ENCODE measurements at regions not wholly inside any gene's neighbourhood (a gene's known extent, or its start where the extent isn't known, plus 50 kb on each side); places are given as distances from the start of the nearest gene placed in this dataset.
"Not testable (repeated sequence)": the region's sequence is repeated elsewhere in the genome, so short reads cannot be mapped to it uniquely, and the experiment has no call there.

DNA sequence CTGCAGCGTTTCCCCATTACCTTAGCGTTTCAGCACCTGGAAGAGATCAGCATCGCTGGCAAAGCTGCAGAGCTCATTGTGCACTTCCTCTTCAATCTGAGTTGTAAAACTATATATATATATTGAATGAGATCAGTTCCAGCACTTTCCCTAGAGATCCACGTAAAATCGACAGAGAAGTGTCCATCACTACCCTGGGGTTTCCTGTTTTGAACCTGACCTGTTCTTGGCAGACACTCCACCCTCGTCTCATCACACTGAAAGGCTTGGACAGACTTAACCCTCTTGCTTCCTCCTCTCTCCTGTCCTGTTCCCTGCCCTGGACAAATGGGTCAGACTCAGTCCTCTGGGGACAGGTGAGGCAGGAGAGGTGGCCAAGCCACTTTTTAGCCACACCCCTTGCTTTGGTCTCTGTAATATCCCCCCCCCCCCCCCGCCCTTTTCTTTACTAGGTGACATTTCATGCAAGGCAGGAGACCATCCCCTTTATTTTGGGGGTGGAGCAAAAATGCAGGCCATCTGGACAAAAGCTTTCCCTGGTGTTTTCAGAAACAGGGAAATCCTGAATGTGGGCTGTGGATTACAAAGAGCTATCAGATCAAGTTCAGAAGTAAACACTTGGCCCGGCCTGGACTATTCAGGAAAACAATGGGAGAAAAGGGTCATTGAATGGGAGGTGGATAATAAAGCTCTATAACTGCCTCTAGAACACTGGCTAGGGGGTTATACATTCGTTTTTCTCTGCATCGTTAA, 83.7 kb upstream of the KDM7A start:
- ChIA-PET POLR2A (no interaction called here), CTCF (interaction anchor here (1.4 kb wide), 1 partner anchor 51 kb away, joined by 5 read pairs; no protein-coding TSS in a partner anchor)
- DNase-seq (ENCODE audit: extremely low spot score): no peak
- TF ChIP-seq, protein P1, sequence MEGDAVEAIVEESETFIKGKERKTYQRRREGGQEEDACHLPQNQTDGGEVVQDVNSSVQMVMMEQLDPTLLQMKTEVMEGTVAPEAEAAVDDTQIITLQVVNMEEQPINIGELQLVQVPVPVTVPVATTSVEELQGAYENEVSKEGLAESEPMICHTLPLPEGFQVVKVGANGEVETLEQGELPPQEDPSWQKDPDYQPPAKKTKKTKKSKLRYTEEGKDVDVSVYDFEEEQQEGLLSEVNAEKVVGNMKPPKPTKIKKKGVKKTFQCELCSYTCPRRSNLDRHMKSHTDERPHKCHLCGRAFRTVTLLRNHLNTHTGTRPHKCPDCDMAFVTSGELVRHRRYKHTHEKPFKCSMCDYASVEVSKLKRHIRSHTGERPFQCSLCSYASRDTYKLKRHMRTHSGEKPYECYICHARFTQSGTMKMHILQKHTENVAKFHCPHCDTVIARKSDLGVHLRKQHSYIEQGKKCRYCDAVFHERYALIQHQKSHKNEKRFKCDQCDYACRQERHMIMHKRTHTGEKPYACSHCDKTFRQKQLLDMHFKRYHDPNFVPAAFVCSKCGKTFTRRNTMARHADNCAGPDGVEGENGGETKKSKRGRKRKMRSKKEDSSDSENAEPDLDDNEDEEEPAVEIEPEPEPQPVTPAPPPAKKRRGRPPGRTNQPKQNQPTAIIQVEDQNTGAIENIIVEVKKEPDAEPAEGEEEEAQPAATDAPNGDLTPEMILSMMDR (IDR thresholded peaks at IDR 0.05; ENCODE audit: control extremely low read depth, extremely low read depth, low read depth, missing control alignments): no peak

DNA sequence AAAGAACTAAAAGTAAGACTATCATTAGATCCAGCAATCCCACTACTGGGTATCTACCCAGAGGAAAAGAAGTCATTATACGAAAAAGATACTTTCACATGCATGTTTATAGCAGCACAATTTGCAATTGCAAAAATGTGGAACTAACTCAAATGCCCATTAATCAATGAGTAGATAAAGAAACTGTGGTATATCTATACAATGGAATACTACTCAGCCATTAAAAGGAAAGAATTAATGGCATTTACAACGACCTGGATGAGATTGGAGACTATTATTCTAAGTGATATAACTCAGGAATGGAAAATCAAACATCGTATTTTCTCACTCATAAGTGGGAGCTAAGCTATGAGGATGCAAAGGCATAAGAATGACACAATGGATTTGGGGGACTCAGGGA, 80.5 kb upstream of the KDM7A start:
- POLR2A ChIA-PET; CTCF ChIA-PET; DNase-seq (ENCODE audit: extremely low spot score): not testable (repeated sequence)

DNA sequence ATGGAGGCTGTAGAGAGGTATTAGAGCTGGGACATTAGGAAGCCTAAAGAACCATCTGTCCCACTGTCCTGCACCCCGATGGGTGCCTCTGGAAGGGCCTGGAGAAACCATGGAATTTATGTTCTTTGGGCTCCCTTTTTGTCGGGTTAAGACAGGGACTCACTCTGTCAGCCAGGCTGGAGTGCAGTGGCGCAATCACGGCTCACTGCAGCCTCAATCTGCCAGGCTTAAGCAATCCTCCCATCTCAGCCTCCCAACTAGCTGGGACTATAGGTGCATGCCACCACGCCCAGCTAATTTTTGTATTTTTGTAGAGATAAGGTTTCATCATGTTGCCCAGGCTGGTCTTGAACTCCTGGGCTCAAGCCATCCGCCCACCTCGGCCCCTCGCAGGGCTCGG, 78.2 kb upstream of the KDM7A start:
- DNase-seq (ENCODE audit: extremely low spot score): not testable (repeated sequence)

DNA sequence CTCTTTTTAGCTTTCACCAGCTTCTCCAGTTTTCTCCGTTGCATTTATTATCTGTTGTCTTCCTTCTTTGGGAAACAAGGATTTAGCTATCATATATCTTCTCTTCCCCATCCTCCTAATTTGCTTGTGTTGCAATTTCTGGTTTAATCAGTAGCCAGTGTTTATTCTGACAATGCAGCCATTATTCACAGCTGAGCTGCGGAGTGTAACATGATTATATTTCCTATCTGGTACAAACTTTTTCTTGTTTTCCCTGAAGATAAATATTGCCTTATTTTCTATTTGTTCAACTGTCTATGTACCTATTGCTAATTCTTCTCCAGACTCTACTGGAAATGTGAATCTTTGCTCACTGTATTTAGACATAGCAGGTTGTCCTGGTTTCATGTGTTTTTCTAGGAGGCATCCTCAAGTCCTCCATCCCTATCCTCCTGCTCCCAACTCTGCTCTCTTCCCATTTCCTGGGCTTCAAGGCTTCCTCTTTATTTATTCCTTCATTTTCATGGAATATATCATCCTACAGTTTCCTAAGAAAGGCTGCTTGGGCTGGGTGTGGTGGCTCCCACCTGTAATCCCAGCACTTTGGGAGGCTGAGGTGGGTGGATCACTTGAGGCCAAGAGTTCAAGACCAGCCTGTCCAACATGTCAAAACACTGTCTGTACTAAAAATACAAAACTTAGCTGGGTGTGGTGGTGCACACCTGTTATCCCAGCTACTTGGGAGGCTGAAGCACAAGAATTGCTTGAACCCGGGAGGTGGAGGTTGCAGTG, 72.4 kb upstream of the KDM7A start:
- no peak for DNase-seq (ENCODE audit: extremely low spot score)
- ChIA-PET POLR2A (no interaction called here), CTCF (no interaction called here)
- TF ChIP-seq, protein P1 (IDR thresholded peaks at IDR 0.05; ENCODE audit: control extremely low read depth, extremely low read depth, low read depth, missing control alignments): no peak

More for the DNA sequence above, 78.2 kb upstream of the KDM7A start:
- CTCF ChIA-PET: interaction anchor here (1.5 kb wide), 1 partner anchor 12 kb away, joined by 3 read pairs; no protein-coding TSS in a partner anchor
- POLR2A ChIA-PET: not testable (repeated sequence)

DNA sequence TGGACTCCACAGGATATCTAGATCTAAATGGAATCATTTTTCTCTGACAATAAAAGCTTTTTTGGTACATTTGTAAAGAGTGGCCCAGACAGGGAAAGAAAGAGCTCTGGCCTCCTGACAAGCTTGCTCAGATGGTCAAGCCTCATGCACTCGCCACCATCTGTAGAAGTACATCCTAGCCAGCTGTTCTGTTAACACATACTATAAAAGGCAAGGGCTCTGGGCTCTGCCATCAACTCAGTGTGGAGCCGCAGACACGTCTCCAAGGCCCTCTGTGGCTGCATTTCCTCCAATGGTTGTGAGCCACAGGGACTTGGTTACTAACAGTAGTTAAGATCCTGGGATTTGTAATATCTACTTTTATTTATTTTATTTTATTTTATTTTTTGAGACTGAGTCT, 70.8 kb upstream of the KDM7A start:
- ChIA-PET CTCF (no interaction called here), POLR2A (no interaction called here)
- no peak for DNase-seq (ENCODE audit: extremely low spot score)
- TF ChIP-seq, protein P1 (IDR thresholded peaks at IDR 0.05; ENCODE audit: control extremely low read depth, extremely low read depth, low read depth, missing control alignments): no peak

DNA sequence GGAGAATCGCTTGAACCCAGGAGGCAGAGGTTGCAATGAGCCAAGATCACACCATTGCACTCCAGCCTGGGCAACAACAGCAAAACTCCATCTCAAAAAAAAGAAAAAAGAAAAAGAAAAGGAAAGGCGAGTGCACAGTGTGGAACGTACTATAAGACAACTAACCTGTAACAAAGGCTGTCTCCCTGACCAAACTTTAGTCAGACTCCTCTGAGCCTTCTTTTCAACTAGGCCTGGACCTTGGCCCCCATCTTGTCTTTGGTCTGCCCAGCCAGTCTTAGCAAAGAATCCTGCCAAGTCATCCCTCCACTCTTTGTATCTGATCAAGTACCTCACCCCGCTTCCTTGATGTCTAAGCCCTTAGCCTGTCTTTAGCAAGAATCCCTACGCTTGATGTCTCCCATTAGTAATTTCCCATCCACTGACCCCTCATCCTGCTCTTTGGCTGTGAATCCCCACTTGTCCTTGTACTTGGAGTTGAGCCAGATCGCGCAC, 68.9 kb upstream of the KDM7A start:
- TF ChIP-seq, protein P1 (IDR thresholded peaks at IDR 0.05; ENCODE audit: control extremely low read depth, extremely low read depth, low read depth, missing control alignments): no peak
- CTCF ChIA-PET: no interaction called here
- DNase-seq (ENCODE audit: extremely low spot score): no peak
- POLR2A ChIA-PET: no interaction called here

DNA sequence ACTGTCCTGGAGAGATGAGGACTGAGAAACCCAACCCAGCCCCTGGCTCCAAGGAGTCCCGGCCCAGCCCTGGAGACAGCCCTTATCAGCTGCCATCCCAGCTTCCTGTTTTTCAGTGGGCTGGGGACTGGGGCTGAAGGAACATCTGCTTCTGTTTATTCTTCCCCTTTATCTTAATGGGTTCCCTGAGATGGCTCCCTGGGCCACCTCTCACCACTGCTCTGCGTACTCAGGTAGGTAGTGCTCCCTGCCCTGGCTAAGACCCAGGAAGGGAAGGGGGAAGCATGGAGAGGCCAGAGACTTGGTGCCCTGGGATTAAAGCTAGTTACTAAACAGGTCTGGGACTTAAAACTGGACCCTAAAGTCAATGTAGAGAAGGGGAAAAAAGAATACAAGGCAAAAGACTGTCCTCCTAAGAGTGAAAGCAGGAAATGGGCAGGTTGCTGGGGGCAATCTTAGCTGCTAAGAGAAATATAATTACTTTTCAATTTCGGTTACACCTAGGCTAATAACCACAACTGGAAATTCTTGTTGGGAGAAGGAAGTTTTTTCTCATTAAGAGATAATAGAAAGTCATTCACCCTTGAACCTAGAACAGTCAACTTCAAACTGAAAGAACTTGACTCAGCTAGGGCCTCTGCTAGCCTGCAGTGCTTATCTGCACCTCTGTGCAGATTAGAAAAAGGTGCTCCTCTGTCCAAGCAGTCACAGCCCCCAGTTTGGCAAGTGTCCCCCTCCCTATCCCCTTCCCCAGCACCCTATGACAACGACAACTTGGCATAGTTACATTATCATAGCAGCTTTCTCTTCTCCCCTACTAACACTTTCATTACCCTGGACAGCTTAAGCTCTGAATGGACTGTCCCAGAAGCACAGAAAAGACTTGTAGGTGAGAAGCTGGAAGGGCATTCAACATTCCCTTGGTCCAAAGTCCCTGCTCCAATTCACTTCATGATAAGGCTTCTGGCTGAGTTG, 65.6 kb upstream of the KDM7A start:
- ChIA-PET POLR2A (no interaction called here), CTCF (interaction anchor here (1.0 to 1.3 kb wide), 2 partner anchors 13 to 22 kb away, joined by 3 read pairs; no protein-coding TSS in a partner anchor)
- no peak for DNase-seq (ENCODE audit: extremely low spot score)
- TF ChIP-seq, protein P1 (IDR thresholded peaks at IDR 0.05; ENCODE audit: control extremely low read depth, extremely low read depth, low read depth, missing control alignments): no peak
